Peyer's patch (tissue), 4 donors: ENCODE measurements at regions not wholly inside any gene's neighbourhood (a gene's known extent, or its start where the extent isn't known, plus 50 kb on each side); places are given as distances from the start of the nearest gene placed in this dataset.

ENCODE experiments used
- CTCF ChIP-seq, 6 experiments: fragments of 450-650 bp in 4 of 6; fragments of 200-600 bp in 2 of 6; sonication (generic) in 1 of 6; IDR thresholded peaks; one replicate each; pipeline ENCODE4 v1.5.1; 2017 to 2019; ENCODE audit warnings: antibody characterized with exemption in 6 of 6, mild to moderate bottlenecking in 3 of 6, moderate library complexity in 1 of 6
- POLR2A ChIP-seq, 2 donors: fragments of 450-650 bp; IDR thresholded peaks; one replicate each; pipeline ENCODE4 v1.5.1; 2017; ENCODE audit warnings: antibody characterized with exemption in 2 of 2, mild to moderate bottlenecking in 2 of 2, moderate library complexity in 2 of 2

- TF ChIP-seq CTCF (IDR thresholded peaks at IDR 0.05), result no peak
- TF ChIP-seq POLR2A (IDR thresholded peaks at IDR 0.05), result no peak
Observed at GRCh38 chr1:101105877-101106276, 80.3 kb upstream of the DPH5 start.
